Renal cortical epithelial cell (primary cell): ENCODE measurements at regions not wholly inside any gene's neighbourhood (a gene's known extent, or its start where the extent isn't known, plus 50 kb on each side); places are given as distances from the start of the nearest gene placed in this dataset.
"Not testable (repeated sequence)": the region's sequence is repeated elsewhere in the genome, so short reads cannot be mapped to it uniquely, and the experiment has no call there.

ENCODE experiments used
- DNase-seq: peaks from one replicate; pipeline ENCODE4 v3.0.0-alpha.2; 2011; ENCODE audit warnings: low read depth

GRCh38 chr18:72995558-72995957 is 127.8 kb upstream of the NETO1 start:
- peak; percentile 22 for DNase-seq

- DNase-seq, result no peak
Observed at GRCh38 chr18:72993250-72993649, 125.5 kb upstream of the NETO1 start.

DNA sequence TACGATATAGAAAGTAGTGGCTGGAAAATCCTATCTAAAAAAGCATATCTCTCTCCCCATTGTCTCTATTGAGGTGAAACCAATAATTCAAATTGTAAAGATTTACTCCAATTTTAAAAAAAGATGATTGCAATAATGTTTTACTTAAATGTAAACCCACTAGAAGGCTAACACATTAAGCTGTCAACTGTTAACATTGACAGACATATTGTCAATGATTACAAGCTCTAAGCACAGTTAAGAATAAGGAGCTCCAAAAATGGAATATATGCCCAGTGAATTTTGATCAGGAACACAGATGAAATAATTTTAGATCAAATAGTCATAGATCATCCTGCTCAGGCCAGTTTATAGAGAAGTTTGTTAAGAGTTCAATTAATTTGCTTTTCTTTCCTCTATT is 123.6 kb upstream of the NETO1 start:
- DNase-seq, result no peak

GRCh38 chr18:72987570-72987969 is 119.8 kb upstream of the NETO1 start:
- not testable (repeated sequence) for DNase-seq

- peak; percentile 39 for DNase-seq
Observed at GRCh38 chr18:72986103-72986502, 118.3 kb upstream of the NETO1 start.

DNA sequence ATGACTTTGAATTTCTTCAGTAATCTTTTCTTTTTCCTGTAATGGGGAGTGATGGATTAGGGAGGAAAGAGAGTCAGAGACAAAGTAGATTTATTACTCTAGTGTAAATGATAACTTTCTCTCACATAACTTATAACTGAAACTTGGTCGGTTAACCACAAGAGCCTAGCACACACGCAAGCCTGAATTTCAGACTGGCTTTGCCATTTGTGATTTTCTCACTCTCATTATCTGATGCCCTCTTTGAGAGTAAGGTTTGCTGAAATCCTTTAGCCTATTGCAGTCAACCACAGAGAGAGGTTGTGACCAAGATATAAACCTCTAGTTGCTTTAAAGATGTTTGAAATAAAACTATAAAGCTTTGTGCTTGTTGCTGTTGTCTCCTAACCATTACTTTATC is 117.9 kb upstream of the NETO1 start:
- no peak for DNase-seq

DNA sequence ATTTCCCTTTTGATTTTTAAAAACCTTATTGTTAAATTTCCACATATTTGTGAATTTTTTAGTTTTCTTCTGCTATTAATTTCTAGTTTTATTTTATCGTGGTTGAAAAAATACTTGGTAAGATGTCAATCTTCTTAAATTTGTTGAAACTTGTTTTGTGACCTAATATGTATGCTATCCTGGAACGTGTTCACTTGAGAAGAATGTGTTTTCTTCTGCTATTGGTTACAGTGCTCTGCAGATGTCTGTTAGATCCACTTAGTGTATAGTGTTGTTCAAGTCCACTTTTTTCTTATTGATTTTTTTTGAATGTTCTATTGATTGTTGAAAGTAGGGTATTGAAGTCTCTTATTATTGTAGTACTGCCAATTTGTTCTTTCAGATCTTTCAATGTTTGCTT is 116.5 kb upstream of the NETO1 start:
- DNase-seq, result no peak

DNA sequence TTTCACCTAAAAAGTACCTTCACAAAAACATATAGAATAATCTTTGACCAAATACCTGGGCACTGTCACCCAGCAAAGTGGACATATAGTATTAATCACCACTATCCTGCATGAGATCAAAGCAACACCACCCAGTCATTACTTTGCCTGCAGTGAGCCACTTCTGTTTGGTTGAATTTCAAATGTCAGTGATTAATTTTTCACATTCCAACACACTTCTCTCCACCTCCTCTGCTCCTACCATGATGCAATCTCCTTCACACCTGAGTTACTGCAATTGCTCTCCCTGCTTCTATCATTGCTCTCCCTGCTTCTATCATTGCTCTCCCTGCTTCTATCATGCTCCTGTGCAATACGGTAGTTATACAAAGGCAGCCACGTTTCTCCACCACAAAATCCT is 106.1 kb upstream of the NETO1 start:
- peak; percentile 35 for DNase-seq

DNA sequence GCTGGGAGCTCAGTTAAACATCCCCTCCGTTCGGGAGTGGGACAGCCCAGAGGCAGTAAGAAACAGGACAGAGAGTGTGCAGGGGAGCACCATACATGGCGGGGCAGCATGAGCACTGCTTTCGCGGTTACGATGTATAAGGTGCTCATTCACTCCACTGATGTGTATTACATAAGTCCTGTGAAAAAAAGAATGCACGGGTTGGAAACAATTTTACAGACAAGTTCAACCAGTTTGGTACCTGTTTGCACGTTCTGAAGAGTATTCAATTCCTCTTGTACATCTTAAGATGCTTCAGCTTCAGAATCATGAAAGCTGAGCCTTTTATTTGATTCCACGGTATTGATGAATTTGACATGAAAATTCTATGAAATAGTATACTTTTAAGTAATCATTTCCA is 97.8 kb upstream of the NETO1 start:
- no peak for DNase-seq

DNA sequence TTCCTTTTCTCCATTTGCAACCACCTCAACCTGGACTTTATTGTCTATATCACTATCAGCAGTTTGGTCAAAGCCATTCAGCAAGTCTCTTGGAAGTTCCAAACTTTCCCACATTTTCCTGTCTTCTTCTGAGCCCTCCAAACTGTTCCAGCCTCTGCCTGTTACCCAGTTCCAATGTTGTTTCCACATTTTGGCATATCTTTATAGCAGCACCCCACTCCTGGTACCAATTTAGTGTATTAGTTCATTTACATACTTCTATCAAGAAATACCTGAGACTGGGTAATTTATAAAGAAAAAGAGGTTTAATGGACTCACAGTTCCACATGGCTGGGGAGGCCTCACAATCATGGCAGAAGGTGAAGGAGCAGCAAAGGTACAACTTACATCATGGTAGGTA is 90.4 kb upstream of the NETO1 start:
- not testable (repeated sequence) for DNase-seq

DNA sequence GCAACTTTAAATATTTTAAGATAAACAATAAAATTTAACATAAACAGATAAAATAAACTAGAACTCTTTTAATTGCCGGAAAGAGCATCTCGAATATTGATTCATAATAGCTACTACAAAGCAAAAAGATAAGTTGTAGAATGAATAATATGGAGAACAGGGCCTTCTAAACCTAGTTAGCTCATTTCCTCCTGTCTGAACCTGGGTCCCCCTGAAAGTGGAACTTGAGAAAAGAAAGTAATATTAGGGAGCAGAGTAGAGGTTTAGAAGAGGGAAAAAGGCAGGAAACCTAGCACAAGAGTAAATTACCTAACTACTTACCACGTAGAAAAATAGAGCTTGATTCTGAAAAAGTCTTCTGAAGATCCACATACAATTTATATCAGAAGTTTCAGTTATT is 80.7 kb upstream of the NETO1 start:
- DNase-seq, result no peak

GRCh38 chr18:72942766-72943165 is 75.0 kb upstream of the NETO1 start:
- no peak for DNase-seq

DNA sequence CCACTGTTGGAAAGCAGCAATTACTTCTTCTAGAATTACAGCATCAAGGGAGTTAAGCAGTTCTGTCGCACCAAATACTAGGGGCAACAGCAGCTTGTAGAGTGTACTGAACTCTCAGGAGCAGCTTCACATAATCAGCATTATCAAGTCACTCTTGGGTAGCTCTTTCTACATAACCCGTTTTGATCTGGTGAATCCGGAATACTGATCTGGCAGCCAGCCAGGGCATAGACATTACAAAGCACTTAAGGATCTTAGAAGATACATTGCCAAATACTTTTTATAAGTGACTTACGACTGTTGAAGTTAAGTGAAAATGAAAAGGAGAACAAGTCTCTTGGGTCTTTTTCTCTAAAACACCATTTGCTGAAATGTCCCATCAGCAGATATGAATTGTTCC is 73.2 kb upstream of the NETO1 start:
- DNase-seq, result peak; percentile 3

- DNase-seq, result no peak
Observed at GRCh38 chr18:72940509-72940908, 72.7 kb upstream of the NETO1 start.

- DNase-seq, result no peak
Observed at GRCh38 chr18:72935744-72936143, 68.0 kb upstream of the NETO1 start.

DNA sequence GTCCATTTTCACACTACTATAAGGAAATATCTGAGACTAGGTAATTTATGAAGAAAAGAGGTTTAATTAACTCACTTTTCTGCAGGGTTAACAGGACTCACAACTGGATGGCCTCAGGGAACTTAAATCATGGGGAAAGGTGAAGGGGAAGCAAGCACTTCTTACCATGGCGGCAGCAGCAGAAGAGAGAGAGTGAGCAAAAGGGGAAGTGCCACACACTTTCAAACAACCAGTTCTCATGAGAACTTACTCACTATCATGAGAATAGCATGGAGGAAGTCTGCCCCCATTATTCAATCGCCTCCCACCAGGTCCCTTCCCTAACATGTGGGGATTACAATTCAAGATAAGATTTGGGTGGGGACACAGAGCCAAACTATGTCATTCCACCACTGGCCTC is 55.1 kb upstream of the NETO1 start:
- DNase-seq, result no peak
